HEK293 (cell line): ENCODE measurements at regions not wholly inside any gene's neighbourhood (a gene's known extent, or its start where the extent isn't known, plus 50 kb on each side); places are given as distances from the start of the nearest gene placed in this dataset.
A peak's percentile ranks its signal among the peaks of the same experiment; 100 is the strongest.

Experiments used
- CTCF ChIA-PET: fragments of 350-600 bp; formaldehyde crosslinking; extraction: SDS; loops from one replicate; lab custom pipeline; 2021; ENCODE audit warnings: antibody characterized with exemption; lab: Yijun Ruan, JAX
- POLR2A ChIA-PET: fragments of 300-600 bp; formaldehyde crosslinking; extraction: SDS; loops from one replicate; lab custom pipeline; 2020; ENCODE audit warnings: antibody characterized with exemption, inconsistent platforms; lab: Yijun Ruan, JAX
- H3K27ac ChIP-seq: fragments of 200-500 bp; sonication (Bioruptor generic); 2 replicates; pipeline ENCODE4 v1.5.1; 2014; ENCODE audit warnings: low read depth, low read length, control low read depth, inconsistent platforms; ENCODE audit errors: extremely low read depth
- H3K36me3 ChIP-seq, 2 experiments: fragments of 200-500 bp in 1 of 2; sonication (Bioruptor generic) in 1 of 2; 1 replicate in 1 of 2; 2 replicates in 1 of 2; pipeline ENCODE4 v1.5.1; 2014 to 2017; ENCODE audit warnings: inconsistent platforms in 2 of 2, low read length in 2 of 2; ENCODE audit not compliant: control insufficient read depth in 2 of 2, insufficient read depth in 1 of 2
- H3K4me1 ChIP-seq: fragments of 200-500 bp; sonication (Bioruptor generic); 2 replicates; pipeline ENCODE4 v1.5.1; 2014; ENCODE audit warnings: mild to moderate bottlenecking, low read length, inconsistent platforms; ENCODE audit not compliant: control insufficient read depth, insufficient read depth
- H3K4me3 ChIP-seq: 2 replicates; pipeline ENCODE4 v1.5.1; 2011; ENCODE audit warnings: low read depth, mild to moderate bottlenecking, control low read depth, low read length, moderate library complexity
- H3K9me3 ChIP-seq: fragments of 200-500 bp; sonication (Bioruptor generic); 2 replicates; pipeline ENCODE4 v1.5.1; 2014; ENCODE audit warnings: low read depth, low read length, inconsistent platforms; ENCODE audit not compliant: control insufficient read depth, insufficient read depth
- HOXC10 ChIP-seq: sonication (generic); formaldehyde crosslinking; IDR thresholded peaks from 2 replicates; pipeline ENCODE4 v1.8.1; 2023; ENCODE audit warnings: mild to moderate bottlenecking, missing genetic modification reagents
- TCF7L2 ChIP-seq: IDR thresholded peaks from 2 replicates; pipeline ENCODE4 v1.6.1; 2011; ENCODE audit warnings: low read depth, mild to moderate bottlenecking, inconsistent platforms, low read length, moderate library complexity, borderline replicate concordance
- ZFP3 ChIP-seq: fragments of 450-650 bp; formaldehyde crosslinking; IDR thresholded peaks from 2 replicates; pipeline ENCODE4 v1.5.1; 2016; ENCODE audit warnings: low read depth, missing biosample characterization, missing genetic modification characterization
- ZNF121 ChIP-seq: fragments of 450-650 bp; formaldehyde crosslinking; IDR thresholded peaks from 2 replicates; pipeline ENCODE4 v1.5.1; 2016; ENCODE audit warnings: missing biosample characterization, missing genetic modification characterization
- ZNF221 ChIP-seq: fragments of 450-650 bp; formaldehyde crosslinking; IDR thresholded peaks from 2 replicates; pipeline ENCODE4 v1.5.1; 2017; ENCODE audit warnings: missing biosample characterization, missing genetic modification characterization, borderline replicate concordance
- ZNF292 ChIP-seq: fragments of 450-650 bp; formaldehyde crosslinking; IDR thresholded peaks from 2 replicates; pipeline ENCODE4 v1.5.1; 2016; ENCODE audit warnings: low read depth, missing biosample characterization, missing genetic modification characterization, borderline replicate concordance
- ZNF366 ChIP-seq: fragments of 450-650 bp; formaldehyde crosslinking; conservative IDR thresholded peaks from 2 replicates; pipeline ENCODE4 v1.5.1; 2016; ENCODE audit warnings: missing biosample characterization, missing genetic modification characterization
- ZNF501 ChIP-seq: fragments of 450-650 bp; formaldehyde crosslinking; IDR thresholded peaks from 2 replicates; pipeline ENCODE4 v1.5.1; 2016; ENCODE audit warnings: missing biosample characterization, missing genetic modification characterization
- ZNF521 ChIP-seq: fragments of 450-650 bp; formaldehyde crosslinking; IDR thresholded peaks from 2 replicates; pipeline ENCODE4 v1.5.1; 2017; ENCODE audit warnings: missing biosample characterization, mild to moderate bottlenecking, missing genetic modification characterization
- ZNF548 ChIP-seq: fragments of 450-650 bp; formaldehyde crosslinking; IDR thresholded peaks from 2 replicates; pipeline ENCODE4 v1.5.1; 2016; ENCODE audit warnings: missing biosample characterization, missing genetic modification characterization
- ZNF596 ChIP-seq: fragments of 450-650 bp; IDR thresholded peaks from 2 replicates; pipeline ENCODE4 v1.5.0; 2018; ENCODE audit warnings: missing biosample characterization, mild to moderate bottlenecking, missing genetic modification characterization, moderate library complexity
- ZNF692 ChIP-seq: fragments of 450-650 bp; formaldehyde crosslinking; IDR thresholded peaks from 2 replicates; pipeline ENCODE4 v1.5.1; 2016; ENCODE audit warnings: missing biosample characterization, missing genetic modification characterization
- ZNF777 ChIP-seq: fragments of 450-650 bp; formaldehyde crosslinking; IDR thresholded peaks from 2 replicates; pipeline ENCODE4 v1.5.1; 2017; ENCODE audit warnings: missing biosample characterization, missing genetic modification characterization, borderline replicate concordance
- ZSCAN4 ChIP-seq: fragments of 450-650 bp; formaldehyde crosslinking; IDR thresholded peaks from 2 replicates; pipeline ENCODE4 v1.5.1; 2017; ENCODE audit warnings: missing biosample characterization, missing genetic modification characterization
- TF ChIP-seq, protein P1 (sequence below): fragments of 450-650 bp; formaldehyde crosslinking; IDR thresholded peaks from 2 replicates; pipeline ENCODE4 v1.5.0; 2017; ENCODE audit warnings: missing biosample characterization, missing genetic modification characterization, borderline replicate concordance
- TF ChIP-seq, protein P2 (sequence below): fragments of 450-650 bp; formaldehyde crosslinking; conservative IDR thresholded peaks from 2 replicates; pipeline ENCODE4 v1.5.1; 2016; ENCODE audit warnings: low read depth, missing biosample characterization, missing genetic modification characterization
- TF ChIP-seq, protein P3 (sequence below): fragments of 450-650 bp; formaldehyde crosslinking; IDR thresholded peaks from 2 replicates; pipeline ENCODE4 v1.5.1; 2016; ENCODE audit warnings: missing biosample characterization, missing genetic modification characterization

GRCh38 chr2:118474541-118474920 lies 372.9 kb downstream of the EN1 start (continued):
- TF ChIP-seq, protein P1, sequence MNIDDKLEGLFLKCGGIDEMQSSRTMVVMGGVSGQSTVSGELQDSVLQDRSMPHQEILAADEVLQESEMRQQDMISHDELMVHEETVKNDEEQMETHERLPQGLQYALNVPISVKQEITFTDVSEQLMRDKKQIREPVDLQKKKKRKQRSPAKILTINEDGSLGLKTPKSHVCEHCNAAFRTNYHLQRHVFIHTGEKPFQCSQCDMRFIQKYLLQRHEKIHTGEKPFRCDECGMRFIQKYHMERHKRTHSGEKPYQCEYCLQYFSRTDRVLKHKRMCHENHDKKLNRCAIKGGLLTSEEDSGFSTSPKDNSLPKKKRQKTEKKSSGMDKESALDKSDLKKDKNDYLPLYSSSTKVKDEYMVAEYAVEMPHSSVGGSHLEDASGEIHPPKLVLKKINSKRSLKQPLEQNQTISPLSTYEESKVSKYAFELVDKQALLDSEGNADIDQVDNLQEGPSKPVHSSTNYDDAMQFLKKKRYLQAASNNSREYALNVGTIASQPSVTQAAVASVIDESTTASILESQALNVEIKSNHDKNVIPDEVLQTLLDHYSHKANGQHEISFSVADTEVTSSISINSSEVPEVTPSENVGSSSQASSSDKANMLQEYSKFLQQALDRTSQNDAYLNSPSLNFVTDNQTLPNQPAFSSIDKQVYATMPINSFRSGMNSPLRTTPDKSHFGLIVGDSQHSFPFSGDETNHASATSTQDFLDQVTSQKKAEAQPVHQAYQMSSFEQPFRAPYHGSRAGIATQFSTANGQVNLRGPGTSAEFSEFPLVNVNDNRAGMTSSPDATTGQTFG (tag by site-specific recombination) = no peak
- no peak for TF ChIP-seq ZNF221
- no peak for TF ChIP-seq HOXC10 (CRISPR knock-in tag)
- TF ChIP-seq ZNF521 (tag by site-specific recombination) = no peak
- no peak for TF ChIP-seq ZNF501 (tag by site-specific recombination)
- TF ChIP-seq ZFP3 (tag by site-specific recombination) = no peak
- TF ChIP-seq ZNF121 (tag by site-specific recombination) = no peak
- TF ChIP-seq, protein P2, sequence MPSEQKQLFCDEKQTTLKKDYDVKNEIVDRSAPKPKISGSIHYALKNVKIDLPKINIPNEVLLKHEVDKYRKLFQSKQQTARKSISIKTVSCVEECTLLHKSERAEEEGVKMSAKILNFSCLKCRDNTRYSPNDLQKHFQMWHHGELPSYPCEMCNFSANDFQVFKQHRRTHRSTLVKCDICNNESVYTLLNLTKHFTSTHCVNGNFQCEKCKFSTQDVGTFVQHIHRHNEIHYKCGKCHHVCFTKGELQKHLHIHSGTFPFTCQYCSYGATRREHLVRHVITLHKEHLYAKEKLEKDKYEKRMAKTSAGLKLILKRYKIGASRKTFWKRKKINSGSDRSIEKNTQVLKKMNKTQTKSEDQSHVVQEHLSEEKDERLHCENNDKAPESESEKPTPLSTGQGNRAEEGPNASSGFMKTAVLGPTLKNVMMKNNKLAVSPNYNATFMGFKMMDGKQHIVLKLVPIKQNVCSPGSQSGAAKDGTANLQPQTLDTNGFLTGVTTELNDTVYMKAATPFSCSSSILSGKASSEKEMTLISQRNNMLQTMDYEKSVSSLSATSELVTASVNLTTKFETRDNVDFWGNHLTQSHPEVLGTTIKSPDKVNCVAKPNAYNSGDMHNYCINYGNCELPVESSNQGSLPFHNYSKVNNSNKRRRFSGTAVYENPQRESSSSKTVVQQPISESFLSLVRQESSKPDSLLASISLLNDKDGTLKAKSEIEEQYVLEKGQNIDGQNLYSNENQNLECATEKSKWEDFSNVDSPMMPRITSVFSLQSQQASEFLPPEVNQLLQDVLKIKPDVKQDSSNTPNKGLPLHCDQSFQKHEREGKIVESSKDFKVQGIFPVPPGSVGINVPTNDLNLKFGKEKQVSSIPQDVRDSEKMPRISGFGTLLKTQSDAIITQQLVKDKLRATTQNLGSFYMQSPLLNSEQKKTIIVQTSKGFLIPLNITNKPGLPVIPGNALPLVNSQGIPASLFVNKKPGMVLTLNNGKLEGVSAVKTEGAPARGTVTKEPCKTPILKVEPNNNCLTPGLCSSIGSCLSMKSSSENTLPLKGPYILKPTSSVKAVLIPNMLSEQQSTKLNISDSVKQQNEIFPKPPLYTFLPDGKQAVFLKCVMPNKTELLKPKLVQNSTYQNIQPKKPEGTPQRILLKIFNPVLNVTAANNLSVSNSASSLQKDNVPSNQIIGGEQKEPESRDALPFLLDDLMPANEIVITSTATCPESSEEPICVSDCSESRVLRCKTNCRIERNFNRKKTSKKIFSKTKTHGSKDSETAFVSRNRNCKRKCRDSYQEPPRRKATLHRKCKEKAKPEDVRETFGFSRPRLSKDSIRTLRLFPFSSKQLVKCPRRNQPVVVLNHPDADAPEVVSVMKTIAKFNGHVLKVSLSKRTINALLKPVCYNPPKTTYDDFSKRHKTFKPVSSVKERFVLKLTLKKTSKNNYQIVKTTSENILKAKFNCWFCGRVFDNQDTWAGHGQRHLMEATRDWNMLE (tag by site-specific recombination) = no peak
- no peak for TF ChIP-seq ZNF292 (tag by site-specific recombination)
- no peak for TF ChIP-seq ZNF366 (tag by site-specific recombination)
- no peak for TF ChIP-seq ZNF548 (tag by site-specific recombination)
- TF ChIP-seq, all 188 proteins: peak for 0

- CTCF ChIA-PET = no interaction called here
- no peak overlapping the region for H3K27ac ChIP-seq
- H3K9me3 ChIP-seq = no peaks in the 10 kb centered on the region
- no peaks in the 10 kb centered on the region for H3K4me1 ChIP-seq
- TF ChIP-seq TCF7L2 = peak; percentile 54; the same call in 1 of the 2 replicates
- TF ChIP-seq ZNF777 = no peak
- TF ChIP-seq, all 188 proteins: peak for 1
- POLR2A ChIA-PET = no interaction called here
- no peak overlapping the region for H3K4me3 ChIP-seq
- no peaks in the 10 kb centered on the region for H3K36me3 ChIP-seq
Observed at GRCh38 chr2:118473846-118474540, 373.5 kb downstream of the EN1 start.

GRCh38 chr2:118473241-118473640 lies 374.2 kb downstream of the EN1 start:
- no peaks in the 10 kb centered on the region for H3K4me1 ChIP-seq
- H3K9me3 ChIP-seq = no peaks in the 10 kb centered on the region
- ChIA-PET CTCF (no interaction called here), POLR2A (no interaction called here)
- no peaks in the 10 kb centered on the region for H3K36me3 ChIP-seq
- H3K4me3 ChIP-seq = no peak overlapping the region
- H3K27ac ChIP-seq = no peak overlapping the region
- TF ChIP-seq ZNF596 (no peak), ZNF521 (tag by site-specific recombination) (no peak), ZNF692 (tag by site-specific recombination) (no peak), ZSCAN4 (tag by site-specific recombination) (no peak)
- TF ChIP-seq, protein P3, sequence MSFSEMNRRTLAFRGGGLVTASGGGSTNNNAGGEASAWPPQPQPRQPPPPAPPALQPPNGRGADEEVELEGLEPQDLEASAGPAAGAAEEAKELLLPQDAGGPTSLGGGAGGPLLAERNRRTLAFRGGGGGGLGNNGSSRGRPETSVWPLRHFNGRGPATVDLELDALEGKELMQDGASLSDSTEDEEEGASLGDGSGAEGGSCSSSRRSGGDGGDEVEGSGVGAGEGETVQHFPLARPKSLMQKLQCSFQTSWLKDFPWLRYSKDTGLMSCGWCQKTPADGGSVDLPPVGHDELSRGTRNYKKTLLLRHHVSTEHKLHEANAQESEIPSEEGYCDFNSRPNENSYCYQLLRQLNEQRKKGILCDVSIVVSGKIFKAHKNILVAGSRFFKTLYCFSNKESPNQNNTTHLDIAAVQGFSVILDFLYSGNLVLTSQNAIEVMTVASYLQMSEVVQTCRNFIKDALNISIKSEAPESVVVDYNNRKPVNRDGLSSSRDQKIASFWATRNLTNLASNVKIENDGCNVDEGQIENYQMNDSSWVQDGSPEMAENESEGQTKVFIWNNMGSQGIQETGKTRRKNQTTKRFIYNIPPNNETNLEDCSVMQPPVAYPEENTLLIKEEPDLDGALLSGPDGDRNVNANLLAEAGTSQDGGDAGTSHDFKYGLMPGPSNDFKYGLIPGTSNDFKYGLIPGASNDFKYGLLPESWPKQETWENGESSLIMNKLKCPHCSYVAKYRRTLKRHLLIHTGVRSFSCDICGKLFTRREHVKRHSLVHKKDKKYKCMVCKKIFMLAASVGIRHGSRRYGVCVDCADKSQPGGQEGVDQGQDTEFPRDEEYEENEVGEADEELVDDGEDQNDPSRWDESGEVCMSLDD (tag by site-specific recombination) = no peak
